ENCODE measurements at regions not wholly inside any gene's neighbourhood (a gene's known extent, or its start where the extent isn't known, plus 50 kb on each side); places are given as distances from the start of the nearest gene placed in this dataset.

- Histone ChIP-seq H4K5ac (ENCODE audit: insufficient read length, low read depth, low read length) (no peak overlapping the region), H3T11ph (ENCODE audit: low read length) (no peak overlapping the region), H3K23me2 (ENCODE audit: insufficient read length, low read depth, low read length, poor library complexity, severe bottlenecking) (no peaks in the 10 kb centered on the region), H3K27me3 (ENCODE audit: insufficient read depth, low read length) (no peaks in the 10 kb centered on the region), H3K4ac (ENCODE audit: low read depth, low read length) (no peak overlapping the region), H3K4me1 (ENCODE audit: insufficient read depth, low read length) (peaks cover 5% of the 10 kb centered on the region; the same call in 1 of the 2 replicates), H4K8ac (replicated peaks; ENCODE audit: insufficient read length, low read depth, low read length) (no peak overlapping the region), H3K79me1 (ENCODE audit: insufficient read depth, low read depth, low read length, poor library complexity, severe bottlenecking) (no peaks in the 10 kb centered on the region), H2AK5ac (ENCODE audit: insufficient read length, low read length) (no peak overlapping the region), H3K23ac (ENCODE audit: insufficient read length, low read depth, low read length) (no peak overlapping the region), H2BK12ac (ENCODE audit: insufficient read length, low read depth, low read length) (no peak overlapping the region), H3K79me2 (ENCODE audit: insufficient read depth, low read length) (no peaks in the 10 kb centered on the region), H2BK5ac (ENCODE audit: insufficient read length, low read length) (no peak overlapping the region), H3K4me2 (ENCODE audit: insufficient read depth, insufficient read length, low read length) (no peak overlapping the region), H4K20me1 (ENCODE audit: control insufficient read depth, insufficient read depth, insufficient read length) (no peaks in the 10 kb centered on the region), H3K14ac (ENCODE audit: insufficient read depth, low read length) (no peak overlapping the region), H3K56ac (ENCODE audit: insufficient read length, low read depth, low read length) (no peak overlapping the region), H2BK20ac (ENCODE audit: low read depth, low read length, poor library complexity, severe bottlenecking) (no peak overlapping the region), H2BK15ac (ENCODE audit: low read depth, low read length) (no peak overlapping the region), H4K91ac (ENCODE audit: insufficient read length, low read depth, low read length) (no peak overlapping the region), H2AFZ (ENCODE audit: low read length) (no peak overlapping the region), H3K18ac (ENCODE audit: insufficient read length, low read depth, low read length) (no peak overlapping the region), H2BK120ac (ENCODE audit: low read depth, low read length, poor library complexity, severe bottlenecking) (no peak overlapping the region), H3K27ac (ENCODE audit: insufficient read length, low read depth, low read length) (no peak overlapping the region), H3K9ac (ENCODE audit: extremely low read depth, insufficient read length, low read length) (no peak overlapping the region), H3K9me3 (ENCODE audit: control insufficient read depth, low read depth, low read length) (no peaks in the 10 kb centered on the region)
- DNase-seq = no peak
- H3K4me3 Mint-ChIP-seq = no peak overlapping the region
- peaks cover 26 to 40% of the 10 kb centered on the region in 2 experiments for H3K4me1 Mint-ChIP-seq
- WGBS (ENCODE audit: extremely low coverage, insufficient read length, low lambda C conversion rate) = no CpG with 5 or more reads among the region's 2 CpGs
- peaks cover 1 to 2% of the 10 kb centered on the region in 2 experiments; a peak in 3 of 5 replicates for H3K9me3 Mint-ChIP-seq
- TF ChIP-seq, protein P1, sequence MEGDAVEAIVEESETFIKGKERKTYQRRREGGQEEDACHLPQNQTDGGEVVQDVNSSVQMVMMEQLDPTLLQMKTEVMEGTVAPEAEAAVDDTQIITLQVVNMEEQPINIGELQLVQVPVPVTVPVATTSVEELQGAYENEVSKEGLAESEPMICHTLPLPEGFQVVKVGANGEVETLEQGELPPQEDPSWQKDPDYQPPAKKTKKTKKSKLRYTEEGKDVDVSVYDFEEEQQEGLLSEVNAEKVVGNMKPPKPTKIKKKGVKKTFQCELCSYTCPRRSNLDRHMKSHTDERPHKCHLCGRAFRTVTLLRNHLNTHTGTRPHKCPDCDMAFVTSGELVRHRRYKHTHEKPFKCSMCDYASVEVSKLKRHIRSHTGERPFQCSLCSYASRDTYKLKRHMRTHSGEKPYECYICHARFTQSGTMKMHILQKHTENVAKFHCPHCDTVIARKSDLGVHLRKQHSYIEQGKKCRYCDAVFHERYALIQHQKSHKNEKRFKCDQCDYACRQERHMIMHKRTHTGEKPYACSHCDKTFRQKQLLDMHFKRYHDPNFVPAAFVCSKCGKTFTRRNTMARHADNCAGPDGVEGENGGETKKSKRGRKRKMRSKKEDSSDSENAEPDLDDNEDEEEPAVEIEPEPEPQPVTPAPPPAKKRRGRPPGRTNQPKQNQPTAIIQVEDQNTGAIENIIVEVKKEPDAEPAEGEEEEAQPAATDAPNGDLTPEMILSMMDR (conservative IDR thresholded peaks at IDR 0.05) = no peak
- H3K36me3 Mint-ChIP-seq (ENCODE audit: insufficient read depth in 1 of 3, low read depth in 3 of 3) = peaks cover under 1 to 2% (median under 1%) of the 10 kb centered on the region in 3 experiments; a peak in 3 of 7 replicates
- H3K27me3 Mint-ChIP-seq (ENCODE audit: low read depth) = no peaks in the 10 kb centered on the region; the same call in 1 of the 2 replicates
- H3K27ac Mint-ChIP-seq = no peak overlapping the region
These were observed 207.5 kb downstream of the CHRDL1 start for GRCh38 chrX:110588164-110588563.

Measured in H9 (cell line).